Testis (tissue), 2 donors: ENCODE measurements at regions not wholly inside any gene's neighbourhood (a gene's known extent, or its start where the extent isn't known, plus 50 kb on each side); places are given as distances from the start of the nearest gene placed in this dataset.

ENCODE experiments used
- DNase-seq: peaks from one replicate; pipeline ENCODE4 v3.0.0-alpha.2; 2019
- H3K27ac ChIP-seq, 2 donors: fragments of 200-600 bp; sonication (generic); one replicate each; pipeline ENCODE4 v1.5.1; 2019
- H3K27me3 ChIP-seq: fragments of 200-600 bp; sonication (generic); one replicate; pipeline ENCODE4 v1.5.1; 2019
- H3K36me3 ChIP-seq: fragments of 200-600 bp; sonication (generic); one replicate; pipeline ENCODE4 v1.5.1; 2017; ENCODE audit warnings: low read depth; ENCODE audit errors: missing control alignments
- H3K4me1 ChIP-seq: fragments of 200-600 bp; sonication (generic); one replicate; pipeline ENCODE4 v1.5.1; 2019
- H3K4me3 ChIP-seq, 2 donors: fragments of 200-600 bp; sonication (generic); one replicate each; pipeline ENCODE4 v1.5.1; 2017 to 2019
- H3K9me3 ChIP-seq: fragments of 200-600 bp; sonication (generic); one replicate; pipeline ENCODE4 v1.5.1; 2017
- CTCF ChIP-seq, 3 experiments: fragments of 450-650 bp in 2 of 3; fragments of 200-600 bp in 1 of 3; sonication (generic) in 1 of 3; IDR thresholded peaks; one replicate each; pipeline ENCODE4 v1.5.1; 2016 to 2019; ENCODE audit warnings: antibody characterized with exemption in 3 of 3, mild to moderate bottlenecking in 2 of 3, moderate library complexity in 1 of 3
- POLR2A ChIP-seq: fragments of 450-650 bp; IDR thresholded peaks from one replicate; pipeline ENCODE4 v1.6.1; 2017; ENCODE audit warnings: antibody characterized with exemption, mild to moderate bottlenecking, moderate library complexity
- WGBS, 2 donors: methylation state at CpG; one replicate each; pipeline ENCODE4 v1.1.5; 2018; 5-methylcytosine and 5-hydroxymethylcytosine counted together
- intact Hi-C: fragments of 100-400 bp; cut with DNase I; formaldehyde crosslinking; loops from one replicate; pipeline ENCODE4 v1.15.1; 2023; ENCODE audit warnings: low total_unique reads

- 73 to 80% methylated on average over 2 of the region's 2 CpGs for WGBS, 2 donors
- Histone ChIP-seq H3K4me3 (no peak overlapping the region), H3K36me3 (no peaks in the 10 kb centered on the region), H3K9me3 (no peaks in the 10 kb centered on the region), H3K27ac (no peak overlapping the region), H3K27me3 (no peaks in the 10 kb centered on the region), H3K4me1 (no peaks in the 10 kb centered on the region)
- no peak for DNase-seq
- no peak for TF ChIP-seq POLR2A
- intact Hi-C loops, result no loop called here
Measured at GRCh38 chr7:109322833-109323232, 753.2 kb downstream of the DNAJB9 start.

DNA sequence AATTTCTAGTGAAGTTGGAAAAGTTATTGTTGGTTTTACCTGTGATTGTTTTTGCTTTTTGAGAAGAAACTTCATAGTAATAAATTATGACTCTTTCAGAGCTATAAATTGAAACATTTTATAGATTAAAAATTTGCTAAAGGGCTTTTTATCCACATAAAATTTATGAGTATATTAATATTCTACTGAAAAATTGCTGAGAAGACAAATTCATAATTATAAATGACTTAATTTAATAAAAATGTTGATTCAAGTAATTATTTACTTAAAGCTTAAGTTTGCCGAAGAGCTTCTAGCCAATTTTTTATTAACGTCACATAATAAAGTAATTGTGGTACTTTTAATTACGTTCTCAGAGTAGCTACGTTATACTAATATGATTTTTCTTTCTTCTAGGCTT is 761.7 kb downstream of the DNAJB9 start:
- Histone ChIP-seq H3K4me3 (no peak overlapping the region), H3K4me1 (no peaks in the 10 kb centered on the region), H3K27me3 (no peaks in the 10 kb centered on the region), H3K27ac (no peak overlapping the region), H3K9me3 (no peaks in the 10 kb centered on the region), H3K36me3 (no peaks in the 10 kb centered on the region)
- intact Hi-C loops, result no loop called here
- 89 to 91% methylated on average over 4 of the region's 4 CpGs for WGBS, 2 donors
- TF ChIP-seq CTCF (IDR thresholded peaks at IDR 0.05) (no peak), POLR2A (no peak)
- DNase-seq, result no peak

DNA sequence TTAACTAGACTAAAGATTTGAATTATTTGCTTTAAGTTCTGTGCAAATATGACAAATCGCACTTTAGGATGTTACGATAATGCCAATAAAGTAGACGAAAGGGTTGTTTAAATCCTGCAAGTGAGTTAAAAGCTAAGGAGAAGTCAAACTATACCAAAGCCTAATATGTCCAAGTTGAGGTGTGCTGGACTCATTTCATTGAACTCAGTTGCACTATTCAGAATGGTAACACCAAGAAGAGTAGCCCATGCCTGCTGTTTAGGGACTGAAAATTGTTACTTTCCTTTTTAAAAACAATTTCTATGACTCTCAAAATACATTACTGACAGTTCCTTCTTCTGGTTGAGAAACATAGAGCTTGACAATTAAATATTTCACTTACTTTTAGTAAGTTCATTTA is 766.3 kb downstream of the DNAJB9 start:
- no peak for DNase-seq
- Histone ChIP-seq H3K27ac (no peak overlapping the region), H3K9me3 (no peaks in the 10 kb centered on the region), H3K27me3 (no peaks in the 10 kb centered on the region), H3K4me3 (no peak overlapping the region), H3K36me3 (no peaks in the 10 kb centered on the region), H3K4me1 (no peaks in the 10 kb centered on the region)
- no peak for TF ChIP-seq POLR2A
- no peak for TF ChIP-seq CTCF (IDR thresholded peaks at IDR 0.05)
- intact Hi-C loops, result no loop called here
- whole genome bisulfite sequencing, 2 donors, result 94 to 98% methylated on average over 3 of the region's 3 CpGs

DNA sequence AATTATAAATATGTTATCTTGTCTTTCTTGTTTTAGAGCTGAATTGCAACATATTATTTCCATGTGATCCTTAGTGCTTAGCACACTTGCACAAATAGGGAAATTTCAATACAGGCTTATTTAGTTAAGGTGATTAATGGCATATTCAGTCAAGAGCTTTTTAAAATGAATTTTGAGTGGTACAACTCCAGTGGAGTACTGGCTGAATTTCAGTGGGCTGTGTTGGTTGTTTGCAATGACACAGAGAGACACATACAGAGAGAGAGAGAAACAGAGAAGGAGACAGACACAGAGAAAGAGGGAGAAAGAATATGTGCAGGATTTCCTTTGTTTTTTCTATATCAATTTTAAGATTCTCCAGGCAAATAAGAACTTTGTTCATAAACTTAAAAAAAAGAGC is 766.9 kb downstream of the DNAJB9 start:
- intact Hi-C loops, result no loop called here
- Histone ChIP-seq H3K36me3 (no peaks in the 10 kb centered on the region), H3K9me3 (no peaks in the 10 kb centered on the region), H3K4me3 (no peak overlapping the region), H3K4me1 (no peaks in the 10 kb centered on the region), H3K27ac (no peak overlapping the region), H3K27me3 (no peaks in the 10 kb centered on the region)
- no peak for TF ChIP-seq POLR2A
- no peak for TF ChIP-seq CTCF (IDR thresholded peaks at IDR 0.05)
- no peak for DNase-seq

- DNase-seq, result no peak
- Histone ChIP-seq H3K36me3 (no peaks in the 10 kb centered on the region), H3K9me3 (no peaks in the 10 kb centered on the region), H3K4me1 (no peaks in the 10 kb centered on the region), H3K27me3 (no peaks in the 10 kb centered on the region), H3K4me3 (no peak overlapping the region), H3K27ac (no peak overlapping the region)
- TF ChIP-seq POLR2A (no peak), CTCF (IDR thresholded peaks at IDR 0.05) (no peak)
- intact Hi-C loops, result no loop called here
- 88 to 95% methylated on average over 2 of the region's 2 CpGs for WGBS, 2 donors
Measured at GRCh38 chr7:109343678-109344077, 774.0 kb downstream of the DNAJB9 start.
